Fibroblast of skin of abdomen (primary cell): ENCODE measurements at regions not wholly inside any gene's neighbourhood (a gene's known extent, or its start where the extent isn't known, plus 50 kb on each side); places are given as distances from the start of the nearest gene placed in this dataset.
A peak's percentile ranks its signal among the peaks of the same experiment; 100 is the strongest.

Experiments
- DNase-seq: peaks from one replicate; pipeline ENCODE4 v3.0.0-alpha.2; 2013

- peak; percentile 74 for DNase-seq
These were observed 220.9 kb upstream of the CDIN1 start for GRCh38 chr15:36358523-36358922.

- no peak for DNase-seq
These were observed 220.1 kb upstream of the CDIN1 start for GRCh38 chr15:36359286-36359685.

DNA sequence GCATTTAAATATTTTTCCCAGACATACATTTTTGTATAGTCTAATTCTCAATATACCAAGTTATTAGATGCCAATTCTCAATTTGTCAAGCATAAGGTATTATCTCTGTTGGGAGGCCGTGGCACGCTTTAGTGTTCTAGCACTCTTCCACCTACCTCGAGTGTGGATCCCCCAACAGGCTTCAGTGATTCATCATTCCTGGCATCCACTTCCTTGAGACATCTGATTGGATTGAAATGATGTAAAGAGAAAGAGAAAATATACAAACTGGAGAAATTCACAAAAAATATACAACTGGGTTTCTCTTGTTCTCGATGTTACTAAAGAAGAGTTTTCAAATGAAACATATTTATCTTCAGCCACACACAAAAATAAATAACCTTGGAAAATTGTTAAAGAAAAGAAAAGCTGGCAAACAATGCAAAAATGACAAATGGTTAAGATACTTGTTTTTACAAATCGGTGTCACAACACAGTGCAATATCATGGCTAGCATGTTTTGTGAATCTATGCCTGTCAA is 218.0 kb upstream of the CDIN1 start:
- peak; percentile 68 for DNase-seq

- DNase-seq: peak; percentile 86
These were observed 216.9 kb upstream of the CDIN1 start for GRCh38 chr15:36362509-36362915.

DNA sequence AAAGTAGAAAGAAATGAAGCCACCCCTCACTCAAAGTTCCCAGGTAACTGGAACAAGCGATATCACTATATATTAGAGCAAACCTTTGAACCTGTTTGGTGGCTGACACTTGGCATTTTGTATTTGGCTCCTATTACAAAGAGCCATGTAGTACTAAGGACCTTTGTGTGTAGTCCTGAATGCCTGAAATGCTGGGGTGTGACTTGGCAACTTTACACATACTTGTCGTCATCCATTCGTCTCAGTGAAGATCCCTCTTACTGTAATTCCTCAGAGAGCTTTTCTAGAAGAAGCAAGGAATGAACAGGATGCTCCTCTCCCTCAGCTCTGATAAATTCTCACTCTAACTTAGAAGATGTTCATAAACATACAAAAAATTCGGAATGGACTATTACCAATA is 216.1 kb upstream of the CDIN1 start:
- DNase-seq: peak; percentile 88

DNA sequence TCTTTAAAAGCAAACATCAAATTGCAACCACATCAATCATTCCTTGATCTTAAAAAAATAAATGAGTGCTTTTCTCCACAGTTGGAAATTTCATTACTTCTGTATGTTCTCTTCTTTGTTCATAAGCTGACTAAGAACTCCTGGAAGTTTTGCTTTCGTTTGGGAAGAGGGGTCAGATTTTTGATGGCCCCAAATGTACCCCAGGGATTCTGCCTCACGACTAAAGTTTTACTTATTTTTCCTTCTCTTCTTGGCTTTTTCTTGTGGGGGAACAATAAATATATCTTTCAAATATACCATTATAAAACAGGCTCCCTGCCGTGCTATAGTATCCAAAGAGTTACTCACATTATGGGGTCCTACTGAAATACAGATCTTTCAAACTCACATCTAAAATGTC is 215.0 kb upstream of the CDIN1 start:
- no peak for DNase-seq

GRCh38 chr15:36365963-36366362 is 213.5 kb upstream of the CDIN1 start:
- no peak for DNase-seq

DNA sequence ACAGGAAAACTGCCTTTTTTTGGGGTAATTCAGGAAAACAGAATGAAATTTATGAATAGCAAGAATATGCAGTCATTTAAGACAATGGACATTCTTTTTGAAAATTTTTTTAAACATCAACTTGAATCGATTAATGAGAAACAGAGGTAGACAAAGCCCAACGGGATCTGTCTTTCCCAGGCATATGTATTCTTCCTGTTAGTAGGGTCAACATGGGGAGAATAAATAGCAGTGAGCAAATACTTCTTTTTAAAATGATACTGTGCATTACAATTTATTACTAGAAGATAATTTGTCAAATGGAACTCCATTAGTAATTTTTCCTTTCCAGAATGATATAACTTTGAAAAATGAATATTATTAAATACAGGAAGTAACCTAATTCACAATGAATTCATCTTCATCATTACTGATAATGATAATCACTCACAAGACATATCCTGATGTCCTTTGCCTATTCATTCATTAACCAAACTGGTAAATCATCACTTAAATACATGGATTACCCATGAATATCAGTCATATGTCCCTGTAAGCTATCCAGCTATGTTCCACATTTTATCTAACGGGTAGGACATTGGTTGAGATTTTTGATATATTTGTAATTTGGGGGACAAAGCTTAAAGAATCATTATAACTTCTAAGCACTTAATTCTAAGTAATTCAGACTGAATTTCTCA is 209.2 kb upstream of the CDIN1 start:
- no peak for DNase-seq

GRCh38 chr15:36370731-36371112 is 208.7 kb upstream of the CDIN1 start:
- peak; percentile 92 for DNase-seq

GRCh38 chr15:36371509-36371908 is 207.9 kb upstream of the CDIN1 start:
- DNase-seq: peak; percentile 46

- DNase-seq: no peak
These were observed 206.5 kb upstream of the CDIN1 start for GRCh38 chr15:36372968-36373367.

- peak; percentile 24 for DNase-seq
These were observed 205.9 kb upstream of the CDIN1 start for GRCh38 chr15:36373550-36373949.

DNA sequence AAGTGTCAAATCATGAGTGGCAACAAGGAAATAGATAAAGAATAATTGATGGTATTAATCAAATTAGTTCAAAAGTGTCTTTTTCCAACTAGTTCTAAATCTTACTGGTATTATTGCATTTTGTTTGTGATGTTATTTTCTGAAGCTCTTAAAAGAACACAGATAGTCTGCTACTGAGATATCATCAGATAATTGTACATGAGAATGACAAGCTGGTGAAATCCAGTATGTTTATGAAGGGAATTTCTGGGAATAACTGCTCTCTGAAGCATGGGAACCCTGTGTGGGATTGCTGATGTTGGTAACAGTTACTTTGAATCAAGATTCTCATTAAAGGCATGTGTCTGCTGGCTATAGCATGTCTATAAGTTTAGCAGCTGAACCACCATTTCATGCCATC is 190.3 kb upstream of the CDIN1 start:
- no peak for DNase-seq

DNA sequence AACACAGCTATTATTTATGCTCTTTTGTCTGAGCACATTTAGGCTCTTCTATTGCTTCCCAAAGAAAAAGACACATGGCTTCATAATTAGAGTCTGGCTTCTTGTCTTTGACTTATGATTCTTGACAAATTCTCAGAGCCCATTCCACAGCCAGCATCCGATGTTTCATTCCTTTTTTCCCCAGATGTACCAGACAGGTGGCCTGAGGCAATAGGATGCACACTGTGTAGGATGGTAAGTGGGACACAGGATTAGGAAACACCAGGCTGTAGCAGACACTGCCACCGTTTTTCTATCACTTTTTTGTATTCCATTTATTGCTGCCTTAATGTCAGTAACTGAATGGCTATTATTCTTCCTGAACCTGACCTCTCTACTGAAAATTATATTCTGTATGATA is 188.9 kb upstream of the CDIN1 start:
- DNase-seq: no peak

GRCh38 chr15:36392676-36393266 is 186.7 kb upstream of the CDIN1 start:
- no peak for DNase-seq

DNA sequence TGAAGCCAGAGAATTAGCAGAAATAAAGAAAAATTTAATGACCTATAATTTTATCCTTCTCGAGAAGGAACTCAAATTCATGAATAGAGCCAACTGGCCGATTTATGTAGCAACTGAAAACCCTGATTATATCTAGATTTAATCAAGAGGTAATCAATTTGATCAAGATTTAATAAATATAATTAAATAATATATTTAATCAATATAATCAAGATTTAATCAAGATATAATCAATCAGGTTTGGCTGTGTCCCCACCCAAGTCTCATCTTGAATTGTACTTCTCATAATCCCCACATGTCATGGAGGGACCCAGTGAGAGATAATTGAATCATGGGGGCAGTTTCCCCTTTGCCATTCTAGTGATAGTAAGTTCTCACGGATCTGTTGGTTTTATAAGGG is 181.2 kb upstream of the CDIN1 start:
- no peak for DNase-seq

DNA sequence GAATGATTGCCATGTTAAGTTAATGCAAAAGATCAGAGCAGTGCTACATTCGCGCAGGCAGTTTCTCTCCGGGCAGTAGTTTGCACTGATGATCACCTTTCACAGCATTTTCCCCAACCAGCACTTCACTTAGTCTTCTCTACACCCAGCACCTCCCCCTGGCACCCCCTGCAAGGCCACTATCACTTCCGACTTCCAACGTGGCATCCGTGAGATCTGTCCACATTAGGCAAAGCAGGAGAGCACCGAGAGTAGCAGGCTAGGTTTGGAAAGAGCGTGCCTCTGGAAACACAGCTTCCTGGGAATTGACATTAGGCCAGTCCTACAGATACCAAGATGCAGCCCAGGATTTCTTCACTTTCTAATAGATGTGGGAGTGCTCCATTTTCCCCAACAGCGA is 180.2 kb upstream of the CDIN1 start:
- no peak for DNase-seq

DNA sequence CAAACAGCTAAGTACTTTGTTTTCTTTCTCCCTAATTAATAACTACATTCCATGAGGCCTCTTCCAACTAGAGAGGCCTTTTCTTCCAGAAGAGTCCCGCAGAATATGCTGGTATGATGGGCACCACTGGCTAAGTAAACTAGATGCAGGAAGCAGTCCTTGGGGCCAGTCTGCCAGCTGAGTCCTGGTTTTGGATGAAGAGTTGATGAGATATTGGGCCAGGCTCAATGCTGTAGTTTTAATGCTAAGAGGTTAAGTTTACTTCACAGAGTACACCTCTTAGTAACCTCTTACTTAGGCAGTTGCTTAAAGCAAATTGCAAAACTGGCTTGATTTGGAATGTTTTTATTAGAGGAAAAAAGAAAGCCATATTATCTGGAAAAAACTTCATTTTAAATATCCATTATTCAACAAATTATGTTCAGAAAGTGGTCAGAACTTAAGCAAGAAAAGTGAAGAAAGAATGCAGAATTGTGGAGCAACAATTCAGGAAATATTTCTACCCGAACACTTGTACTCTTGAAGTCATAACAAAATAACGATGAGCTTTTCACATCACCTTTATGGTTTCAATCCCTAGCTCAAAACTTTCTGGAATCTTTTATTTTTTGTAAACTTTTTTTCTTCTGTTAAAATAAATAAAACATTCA is 178.4 kb upstream of the CDIN1 start:
- no peak for DNase-seq

DNA sequence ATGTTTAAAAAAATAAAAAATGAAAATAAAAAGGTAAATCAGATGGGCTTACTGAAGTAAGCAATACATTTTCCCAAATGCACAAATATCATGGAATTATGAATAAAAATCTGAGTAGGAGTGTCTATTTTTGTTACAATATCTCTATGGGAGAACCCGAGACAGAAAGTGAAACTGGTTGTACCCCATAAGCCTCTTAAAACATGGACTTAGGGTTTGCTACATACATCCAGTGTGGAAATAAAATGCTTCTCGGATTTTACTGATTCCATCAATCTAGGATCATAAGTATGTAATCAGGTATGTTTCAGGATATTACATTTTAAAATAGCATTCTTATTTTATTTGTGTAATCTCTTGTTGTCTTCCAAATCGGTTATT is 177.8 kb upstream of the CDIN1 start:
- DNase-seq: no peak

- DNase-seq: no peak
These were observed 176.1 kb upstream of the CDIN1 start for GRCh38 chr15:36403351-36403750.

GRCh38 chr15:36406366-36406765 is 173.1 kb upstream of the CDIN1 start:
- no peak for DNase-seq

DNA sequence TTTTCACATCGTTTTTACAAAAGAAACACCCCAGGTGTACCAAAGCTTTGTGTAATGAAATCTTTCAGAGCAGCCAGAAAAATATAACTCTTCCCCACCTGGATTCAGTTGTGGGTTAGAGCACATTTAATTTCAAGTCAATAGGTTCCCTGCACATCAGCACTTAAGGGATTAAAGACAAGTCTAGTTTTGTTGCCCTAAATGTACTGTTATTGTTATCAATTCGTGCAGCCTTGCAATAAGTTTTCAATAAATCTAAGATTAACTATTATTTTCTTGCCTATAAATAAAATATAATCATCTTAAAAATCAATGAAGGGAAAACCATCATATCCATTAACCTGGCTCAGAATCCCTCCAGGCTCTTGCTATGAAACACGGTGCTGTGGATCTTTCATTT is 172.5 kb upstream of the CDIN1 start:
- DNase-seq: no peak

GRCh38 chr15:36407647-36408046 is 171.8 kb upstream of the CDIN1 start:
- DNase-seq: peak; percentile 86

DNA sequence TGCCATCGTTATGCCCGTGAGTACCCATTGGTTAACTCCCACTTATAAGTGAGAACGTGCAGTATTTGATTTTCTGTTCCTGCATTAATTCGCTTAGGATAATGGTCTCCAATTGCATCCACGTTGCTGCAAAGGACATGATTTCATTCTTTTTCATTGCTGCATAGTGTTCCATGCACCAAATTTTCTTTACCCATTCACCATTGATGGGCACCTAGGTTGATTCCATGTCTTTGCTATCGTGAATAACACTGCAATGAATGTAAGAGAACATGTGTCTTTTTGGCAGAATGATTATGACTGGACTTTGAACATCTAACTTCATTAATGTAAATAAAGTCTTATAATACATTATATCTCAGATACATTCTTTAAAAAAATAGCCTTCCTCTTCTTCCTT is 169.6 kb upstream of the CDIN1 start:
- DNase-seq: no peak
